SJCRH30 (cell line): ENCODE measurements at regions not wholly inside any gene's neighbourhood (a gene's known extent, or its start where the extent isn't known, plus 50 kb on each side); places are given as distances from the start of the nearest gene placed in this dataset.

Experiments
- DNase-seq, 2 experiments: peaks; one replicate each; pipeline ENCODE4 v3.0.0-alpha.2; 2015 to 2020
- H3K27ac ChIP-seq: fragments of 250-450 bp; sonication (Bioruptor Pico); 2 replicates; pipeline ENCODE4 v1.5.1; 2020; ENCODE audit warnings: mild to moderate bottlenecking, moderate library complexity
- H3K27me3 ChIP-seq: fragments of 250-450 bp; sonication (Bioruptor Pico); 2 replicates; pipeline ENCODE4 v1.5.1; 2020; ENCODE audit warnings: mild to moderate bottlenecking, moderate library complexity
- H3K36me3 ChIP-seq: fragments of 250-450 bp; sonication (Bioruptor Pico); 2 replicates; pipeline ENCODE4 v1.5.1; 2020; ENCODE audit warnings: mild to moderate bottlenecking, moderate library complexity
- H3K4me1 ChIP-seq: fragments of 250-450 bp; sonication (Bioruptor Pico); 2 replicates; pipeline ENCODE4 v1.5.1; 2020; ENCODE audit warnings: mild to moderate bottlenecking, moderate library complexity
- H3K4me3 ChIP-seq: fragments of 250-450 bp; sonication (Bioruptor Pico); 2 replicates; pipeline ENCODE4 v1.5.1; 2020; ENCODE audit warnings: mild to moderate bottlenecking, moderate library complexity
- H3K9me3 ChIP-seq: fragments of 250-450 bp; sonication (Bioruptor Pico); replicated peaks from 2 replicates; pipeline ENCODE4 v1.5.1; 2020; ENCODE audit warnings: mild to moderate bottlenecking, moderate library complexity

GRCh38 chr4:189365451-189365850 is 575.2 kb upstream of the FRG1 start:
- Histone ChIP-seq H3K27me3 (no peaks in the 10 kb centered on the region), H3K9me3 (no peaks in the 10 kb centered on the region), H3K36me3 (no peaks in the 10 kb centered on the region), H3K4me3 (no peak overlapping the region), H3K4me1 (no peaks in the 10 kb centered on the region), H3K27ac (no peak overlapping the region)
- DNase-seq = no peak

GRCh38 chr4:189367832-189368231 is 572.8 kb upstream of the FRG1 start:
- no peak overlapping the region for H3K27ac ChIP-seq
- H3K9me3 ChIP-seq = no peaks in the 10 kb centered on the region
- no peaks in the 10 kb centered on the region for H3K4me1 ChIP-seq
- H3K4me3 ChIP-seq = no peak overlapping the region
- no peaks in the 10 kb centered on the region for H3K36me3 ChIP-seq
- DNase-seq = no peak
- no peaks in the 10 kb centered on the region for H3K27me3 ChIP-seq

- no peaks in the 10 kb centered on the region for H3K27me3 ChIP-seq
- no peaks in the 10 kb centered on the region for H3K36me3 ChIP-seq
- no peak overlapping the region for H3K4me3 ChIP-seq
- H3K27ac ChIP-seq = no peak overlapping the region
- H3K4me1 ChIP-seq = no peaks in the 10 kb centered on the region
- no peak for DNase-seq
- H3K9me3 ChIP-seq = no peaks in the 10 kb centered on the region
Measured at GRCh38 chr4:189374176-189374575, 566.5 kb upstream of the FRG1 start.

GRCh38 chr4:189376901-189377300 is 563.8 kb upstream of the FRG1 start:
- Histone ChIP-seq H3K4me3 (no peak overlapping the region), H3K27me3 (no peaks in the 10 kb centered on the region), H3K36me3 (no peaks in the 10 kb centered on the region), H3K4me1 (no peaks in the 10 kb centered on the region), H3K27ac (no peak overlapping the region), H3K9me3 (no peaks in the 10 kb centered on the region)
- no peak for DNase-seq

- Histone ChIP-seq H3K4me3 (no peak overlapping the region), H3K27me3 (no peaks in the 10 kb centered on the region), H3K4me1 (no peaks in the 10 kb centered on the region), H3K27ac (no peak overlapping the region), H3K9me3 (no peaks in the 10 kb centered on the region), H3K36me3 (no peaks in the 10 kb centered on the region)
- DNase-seq = peak in 1 of 2 experiments; percentile 2
Measured at GRCh38 chr4:189377569-189377968, 563.1 kb upstream of the FRG1 start.

- no peak for DNase-seq
- H3K27me3 ChIP-seq = no peaks in the 10 kb centered on the region
Measured at GRCh38 chr4:189385098-189385497, 555.6 kb upstream of the FRG1 start.

GRCh38 chr4:189385579-189385978 is 555.1 kb upstream of the FRG1 start:
- Histone ChIP-seq H3K4me1 (no peaks in the 10 kb centered on the region), H3K36me3 (no peaks in the 10 kb centered on the region), H3K9me3 (no peaks in the 10 kb centered on the region), H3K4me3 (no peak overlapping the region), H3K27ac (no peak overlapping the region), H3K27me3 (no peaks in the 10 kb centered on the region)
- no peak for DNase-seq

More at GRCh38 chr4:189385098-189385497, 555.6 kb upstream of the FRG1 start:
- Histone ChIP-seq H3K4me1 (no peaks in the 10 kb centered on the region), H3K4me3 (no peak overlapping the region), H3K36me3 (no peaks in the 10 kb centered on the region), H3K27ac (no peak overlapping the region), H3K9me3 (no peaks in the 10 kb centered on the region)

- Histone ChIP-seq H3K27ac (no peak overlapping the region), H3K27me3 (no peaks in the 10 kb centered on the region), H3K36me3 (no peaks in the 10 kb centered on the region), H3K9me3 (no peaks in the 10 kb centered on the region), H3K4me1 (no peaks in the 10 kb centered on the region), H3K4me3 (no peak overlapping the region)
- DNase-seq = no peak
Measured at GRCh38 chr4:189396435-189396834, 544.2 kb upstream of the FRG1 start.

- H3K36me3 ChIP-seq = no peaks in the 10 kb centered on the region
- no peaks in the 10 kb centered on the region for H3K9me3 ChIP-seq
- H3K27me3 ChIP-seq = no peaks in the 10 kb centered on the region
- no peak overlapping the region for H3K4me3 ChIP-seq
- no peak overlapping the region for H3K27ac ChIP-seq
- no peaks in the 10 kb centered on the region for H3K4me1 ChIP-seq
- DNase-seq = no peak
Measured at GRCh38 chr4:189404271-189404670, 536.4 kb upstream of the FRG1 start.

GRCh38 chr4:189409158-189409557 is 531.5 kb upstream of the FRG1 start:
- Histone ChIP-seq H3K4me1 (no peaks in the 10 kb centered on the region), H3K27ac (no peak overlapping the region), H3K36me3 (no peaks in the 10 kb centered on the region), H3K4me3 (no peak overlapping the region), H3K27me3 (no peaks in the 10 kb centered on the region), H3K9me3 (no peaks in the 10 kb centered on the region)
- DNase-seq = no peak

- Histone ChIP-seq H3K9me3 (no peaks in the 10 kb centered on the region), H3K27me3 (no peaks in the 10 kb centered on the region), H3K4me1 (no peaks in the 10 kb centered on the region), H3K27ac (no peak overlapping the region), H3K4me3 (no peak overlapping the region), H3K36me3 (no peaks in the 10 kb centered on the region)
- DNase-seq = peak in 1 of 2 experiments; percentile 1
Measured at GRCh38 chr4:189414021-189414420, 526.7 kb upstream of the FRG1 start.

- H3K4me1 ChIP-seq = no peaks in the 10 kb centered on the region
- H3K9me3 ChIP-seq = no peaks in the 10 kb centered on the region
- no peaks in the 10 kb centered on the region for H3K36me3 ChIP-seq
- DNase-seq = no peak
- no peak overlapping the region for H3K4me3 ChIP-seq
- H3K27ac ChIP-seq = no peak overlapping the region
- H3K27me3 ChIP-seq = no peaks in the 10 kb centered on the region
Measured at GRCh38 chr4:189420572-189420971, 520.1 kb upstream of the FRG1 start.

GRCh38 chr4:189436207-189436606 is 504.5 kb upstream of the FRG1 start:
- Histone ChIP-seq H3K27me3 (no peaks in the 10 kb centered on the region), H3K4me3 (no peak overlapping the region), H3K4me1 (no peaks in the 10 kb centered on the region), H3K27ac (no peak overlapping the region), H3K36me3 (no peaks in the 10 kb centered on the region), H3K9me3 (no peaks in the 10 kb centered on the region)
- peak; percentile 4 to 28 for DNase-seq

GRCh38 chr4:189440716-189441115 is 500.0 kb upstream of the FRG1 start:
- no peaks in the 10 kb centered on the region for H3K9me3 ChIP-seq
- DNase-seq = no peak

GRCh38 chr4:189443341-189443740 is 497.3 kb upstream of the FRG1 start:
- Histone ChIP-seq H3K27me3 (no peaks in the 10 kb centered on the region), H3K4me1 (no peaks in the 10 kb centered on the region), H3K27ac (no peak overlapping the region), H3K4me3 (no peak overlapping the region), H3K9me3 (no peaks in the 10 kb centered on the region), H3K36me3 (no peaks in the 10 kb centered on the region)
- DNase-seq = no peak

More at GRCh38 chr4:189440716-189441115, 500.0 kb upstream of the FRG1 start:
- Histone ChIP-seq H3K4me3 (no peak overlapping the region), H3K36me3 (no peaks in the 10 kb centered on the region), H3K4me1 (no peaks in the 10 kb centered on the region), H3K27ac (no peak overlapping the region), H3K27me3 (no peaks in the 10 kb centered on the region)

- no peaks in the 10 kb centered on the region for H3K4me1 ChIP-seq
- no peaks in the 10 kb centered on the region for H3K9me3 ChIP-seq
- H3K4me3 ChIP-seq = no peak overlapping the region
- H3K36me3 ChIP-seq = no peaks in the 10 kb centered on the region
- no peak for DNase-seq
- H3K27ac ChIP-seq = no peak overlapping the region
- H3K27me3 ChIP-seq = no peaks in the 10 kb centered on the region
Measured at GRCh38 chr4:189445613-189446012, 495.1 kb upstream of the FRG1 start.

GRCh38 chr4:189463734-189464133 is 476.9 kb upstream of the FRG1 start:
- no peak overlapping the region for H3K4me3 ChIP-seq

More at GRCh38 chr4:189463734-189464133, 476.9 kb upstream of the FRG1 start:
- Histone ChIP-seq H3K27ac (no peak overlapping the region), H3K27me3 (no peaks in the 10 kb centered on the region), H3K4me1 (no peaks in the 10 kb centered on the region), H3K36me3 (no peaks in the 10 kb centered on the region), H3K9me3 (no peaks in the 10 kb centered on the region)
- no peak for DNase-seq
